Tibial nerve (tissue), 4 donors: ENCODE measurements at regions not wholly inside any gene's neighbourhood (a gene's known extent, or its start where the extent isn't known, plus 50 kb on each side); places are given as distances from the start of the nearest gene placed in this dataset.

Source experiments
- CTCF ChIP-seq, 5 experiments: fragments of 200-600 bp in 3 of 5; fragments of 450-650 bp in 2 of 5; sonication (generic) in 3 of 5; IDR thresholded peaks; one replicate each; pipeline ENCODE4 v1.5.1; 2016 to 2019; ENCODE audit warnings: antibody characterized with exemption in 5 of 5, mild to moderate bottlenecking in 3 of 5, moderate library complexity in 2 of 5
- EP300 ChIP-seq, 2 donors: sonication (generic); formaldehyde crosslinking; IDR thresholded peaks; one replicate each; pipeline ENCODE4 v1.6.1; 2017; ENCODE audit warnings: antibody characterized with exemption in 2 of 2, mild to moderate bottlenecking in 1 of 2
- POLR2A ChIP-seq, 2 donors: fragments of 450-650 bp; IDR thresholded peaks; one replicate each; pipeline ENCODE4 v1.6.1; 2017; ENCODE audit warnings: antibody characterized with exemption in 2 of 2, mild to moderate bottlenecking in 2 of 2, moderate library complexity in 2 of 2

- TF ChIP-seq POLR2A (IDR thresholded peaks at IDR 0.05) (no peak), CTCF (IDR thresholded peaks at IDR 0.05) (no peak), EP300 (IDR thresholded peaks at IDR 0.05) (no peak)
Measured at GRCh38 chr1:188154196-188154595, 1325.4 kb downstream of the PLA2G4A start.
